BE2C (cell line): ENCODE measurements at regions not wholly inside any gene's neighbourhood (a gene's known extent, or its start where the extent isn't known, plus 50 kb on each side); places are given as distances from the start of the nearest gene placed in this dataset.

Experiments used
- DNase-seq: peaks from one replicate; pipeline ENCODE4 v3.0.0-alpha.2; 2020
- H3K27me3 ChIP-seq: fragments of 250-450 bp; sonication (Bioruptor Pico); 2 replicates; pipeline ENCODE4 v1.5.1; 2020; ENCODE audit warnings: mild to moderate bottlenecking
- H3K36me3 ChIP-seq: fragments of 250-450 bp; sonication (Bioruptor Pico); 2 replicates; pipeline ENCODE4 v1.5.1; 2020; ENCODE audit warnings: mild to moderate bottlenecking
- H3K4me1 ChIP-seq: fragments of 250-450 bp; sonication (Bioruptor Pico); 2 replicates; pipeline ENCODE4 v1.5.1; 2020
- H3K4me3 ChIP-seq: 2 replicates; pipeline ENCODE4 v1.5.1; 2011; ENCODE audit warnings: low read depth, low read length
- H3K9me3 ChIP-seq: fragments of 250-450 bp; sonication (Bioruptor Pico); 2 replicates; pipeline ENCODE4 v1.5.1; 2020
- CTCF ChIP-seq: IDR thresholded peaks from 2 replicates; pipeline ENCODE4 v1.5.1; 2012; ENCODE audit warnings: mild to moderate bottlenecking, low read depth, low read length

GRCh38 chr5:89769975-89770374, 639.6 kb downstream of the CETN3 start:
- Histone ChIP-seq H3K36me3 (no peaks in the 10 kb centered on the region), H3K27me3 (no peaks in the 10 kb centered on the region), H3K4me1 (no peaks in the 10 kb centered on the region), H3K4me3 (no peak overlapping the region), H3K9me3 (no peaks in the 10 kb centered on the region)
- no peak for TF ChIP-seq CTCF
- DNase-seq = no peak

- no peaks in the 10 kb centered on the region for H3K4me1 ChIP-seq
- peaks cover 4% of the 10 kb centered on the region; the same call in 1 of the 2 replicates for H3K27me3 ChIP-seq
- no peak for TF ChIP-seq CTCF
- H3K9me3 ChIP-seq = no peaks in the 10 kb centered on the region; the same call in 1 of the 2 replicates
- no peak for DNase-seq
- H3K36me3 ChIP-seq = no peaks in the 10 kb centered on the region
- H3K4me3 ChIP-seq = no peak overlapping the region
Observed at GRCh38 chr5:89759802-89760201, 649.8 kb downstream of the CETN3 start.

GRCh38 chr5:89758146-89758545, 651.4 kb downstream of the CETN3 start:
- Histone ChIP-seq H3K4me3 (no peak overlapping the region), H3K27me3 (peaks cover 4% of the 10 kb centered on the region; the same call in 1 of the 2 replicates), H3K4me1 (no peaks in the 10 kb centered on the region), H3K9me3 (no peaks in the 10 kb centered on the region; the same call in 1 of the 2 replicates), H3K36me3 (no peaks in the 10 kb centered on the region)
- no peak for TF ChIP-seq CTCF
- no peak for DNase-seq

- H3K9me3 ChIP-seq = no peaks in the 10 kb centered on the region
- no peaks in the 10 kb centered on the region for H3K4me1 ChIP-seq
- no peak for DNase-seq
- H3K27me3 ChIP-seq = peaks cover 4% of the 10 kb centered on the region; the same call in 1 of the 2 replicates
- H3K36me3 ChIP-seq = no peaks in the 10 kb centered on the region
- no peak for TF ChIP-seq CTCF
- H3K4me3 ChIP-seq = no peak overlapping the region
Observed at GRCh38 chr5:89756955-89757354, 652.6 kb downstream of the CETN3 start.

GRCh38 chr5:89755024-89755423, 654.5 kb downstream of the CETN3 start:
- H3K4me1 ChIP-seq = no peaks in the 10 kb centered on the region
- no peaks in the 10 kb centered on the region for H3K9me3 ChIP-seq
- peaks cover 4% of the 10 kb centered on the region; the same call in 1 of the 2 replicates for H3K27me3 ChIP-seq
- DNase-seq = no peak
- H3K4me3 ChIP-seq = no peak overlapping the region
- H3K36me3 ChIP-seq = no peaks in the 10 kb centered on the region
- no peak for TF ChIP-seq CTCF

GRCh38 chr5:89735082-89735481, 674.5 kb downstream of the CETN3 start:
- Histone ChIP-seq H3K9me3 (no peaks in the 10 kb centered on the region; the same call in 1 of the 2 replicates), H3K4me3 (no peak overlapping the region), H3K27me3 (0 out of 2 replicates have a peak, but pooled peaks cover 5% of the 10 kb centered on the region), H3K36me3 (no peaks in the 10 kb centered on the region), H3K4me1 (no peaks in the 10 kb centered on the region)
- DNase-seq = no peak
- TF ChIP-seq CTCF = no peak
